HEK293 (cell line): ENCODE measurements at regions not wholly inside any gene's neighbourhood (a gene's known extent, or its start where the extent isn't known, plus 50 kb on each side); places are given as distances from the start of the nearest gene placed in this dataset.

Experiments
- CTCF ChIA-PET: fragments of 350-600 bp; formaldehyde crosslinking; extraction: SDS; loops from one replicate; lab custom pipeline; 2021; ENCODE audit warnings: antibody characterized with exemption; lab: Yijun Ruan, JAX
- POLR2A ChIA-PET: fragments of 300-600 bp; formaldehyde crosslinking; extraction: SDS; loops from one replicate; lab custom pipeline; 2020; ENCODE audit warnings: antibody characterized with exemption, inconsistent platforms; lab: Yijun Ruan, JAX
- H3K27ac ChIP-seq: fragments of 200-500 bp; sonication (Bioruptor generic); 2 replicates; pipeline ENCODE4 v1.5.1; 2014; ENCODE audit warnings: low read depth, low read length, control low read depth, inconsistent platforms; ENCODE audit errors: extremely low read depth
- H3K36me3 ChIP-seq, 2 experiments: fragments of 200-500 bp in 1 of 2; sonication (Bioruptor generic) in 1 of 2; 1 replicate in 1 of 2; 2 replicates in 1 of 2; pipeline ENCODE4 v1.5.1; 2014 to 2017; ENCODE audit warnings: inconsistent platforms in 2 of 2, low read length in 2 of 2; ENCODE audit not compliant: control insufficient read depth in 2 of 2, insufficient read depth in 1 of 2
- H3K4me1 ChIP-seq: fragments of 200-500 bp; sonication (Bioruptor generic); 2 replicates; pipeline ENCODE4 v1.5.1; 2014; ENCODE audit warnings: mild to moderate bottlenecking, low read length, inconsistent platforms; ENCODE audit not compliant: control insufficient read depth, insufficient read depth
- H3K4me3 ChIP-seq: 2 replicates; pipeline ENCODE4 v1.5.1; 2011; ENCODE audit warnings: low read depth, mild to moderate bottlenecking, control low read depth, low read length, moderate library complexity
- H3K9me3 ChIP-seq: fragments of 200-500 bp; sonication (Bioruptor generic); 2 replicates; pipeline ENCODE4 v1.5.1; 2014; ENCODE audit warnings: low read depth, low read length, inconsistent platforms; ENCODE audit not compliant: control insufficient read depth, insufficient read depth
- FEZF1 ChIP-seq: fragments of 450-650 bp; formaldehyde crosslinking; IDR thresholded peaks from 2 replicates; pipeline ENCODE4 v1.5.1; 2016; ENCODE audit warnings: missing biosample characterization, missing genetic modification characterization
- GLI4 ChIP-seq: fragments of 450-650 bp; formaldehyde crosslinking; IDR thresholded peaks from 2 replicates; pipeline ENCODE4 v1.5.1; 2016; ENCODE audit warnings: missing biosample characterization, missing genetic modification characterization
- MEIS1 ChIP-seq: sonication (generic); formaldehyde crosslinking; IDR thresholded peaks from 2 replicates; pipeline ENCODE4 v1.8.1; 2022; ENCODE audit warnings: missing genetic modification reagents, mild to moderate bottlenecking, borderline replicate concordance
- REPIN1 ChIP-seq: fragments of 450-650 bp; formaldehyde crosslinking; IDR thresholded peaks from 2 replicates; pipeline ENCODE4 v1.5.1; 2017; ENCODE audit warnings: missing biosample characterization, missing genetic modification characterization, low read depth
- ZNF16 ChIP-seq: fragments of 450-650 bp; formaldehyde crosslinking; IDR thresholded peaks from 2 replicates; pipeline ENCODE4 v1.5.1; 2016; ENCODE audit warnings: low read depth, missing biosample characterization, missing genetic modification characterization
- ZNF23 ChIP-seq: fragments of 450-650 bp; formaldehyde crosslinking; IDR thresholded peaks from 2 replicates; pipeline ENCODE4 v1.5.1; 2016; ENCODE audit warnings: missing biosample characterization, missing genetic modification characterization, borderline replicate concordance
- ZNF24 ChIP-seq: fragments of 450-650 bp; formaldehyde crosslinking; IDR thresholded peaks from 2 replicates; pipeline ENCODE4 v1.5.1; 2016; ENCODE audit warnings: missing biosample characterization, missing genetic modification characterization
- ZNF292 ChIP-seq: fragments of 450-650 bp; formaldehyde crosslinking; IDR thresholded peaks from 2 replicates; pipeline ENCODE4 v1.5.1; 2016; ENCODE audit warnings: low read depth, missing biosample characterization, missing genetic modification characterization, borderline replicate concordance
- ZNF311 ChIP-seq: fragments of 450-650 bp; formaldehyde crosslinking; IDR thresholded peaks from 2 replicates; pipeline ENCODE4 v1.5.1; 2017; ENCODE audit warnings: missing biosample characterization, missing genetic modification characterization, borderline replicate concordance
- ZNF423 ChIP-seq: fragments of 450-650 bp; formaldehyde crosslinking; IDR thresholded peaks from 2 replicates; pipeline ENCODE4 v1.5.1; 2016; ENCODE audit warnings: missing biosample characterization, missing genetic modification characterization
- ZNF791 ChIP-seq: fragments of 450-650 bp; formaldehyde crosslinking; IDR thresholded peaks from 2 replicates; pipeline ENCODE4 v1.5.1; 2016; ENCODE audit warnings: missing biosample characterization, missing genetic modification characterization
- ZNF830 ChIP-seq: fragments of 450-650 bp; IDR thresholded peaks from 2 replicates; pipeline ENCODE4 v1.5.0; 2018; ENCODE audit warnings: missing biosample characterization, missing genetic modification characterization, low read depth, mild to moderate bottlenecking, moderate library complexity
- TF ChIP-seq, protein P1 (sequence below): fragments of 450-650 bp; formaldehyde crosslinking; IDR thresholded peaks from 2 replicates; pipeline ENCODE4 v1.5.1; 2017; ENCODE audit warnings: missing biosample characterization, missing genetic modification characterization
- TF ChIP-seq, protein P2 (sequence below): fragments of 450-650 bp; formaldehyde crosslinking; IDR thresholded peaks from 2 replicates; pipeline ENCODE4 v1.5.1; 2016; ENCODE audit warnings: missing biosample characterization, missing genetic modification characterization
- TF ChIP-seq, protein P3 (sequence below): fragments of 450-650 bp; formaldehyde crosslinking; IDR thresholded peaks from 2 replicates; pipeline ENCODE4 v1.5.1; 2016; ENCODE audit warnings: missing biosample characterization, missing genetic modification characterization
- TF ChIP-seq, protein P4 (sequence below): fragments of 450-650 bp; IDR thresholded peaks from 2 replicates; pipeline ENCODE4 v1.5.1; 2018; ENCODE audit warnings: missing biosample characterization, missing genetic modification characterization
- TF ChIP-seq, protein P5 (sequence below): fragments of 450-650 bp; formaldehyde crosslinking; IDR thresholded peaks from 2 replicates; pipeline ENCODE4 v1.5.1; 2017; ENCODE audit warnings: missing biosample characterization, missing genetic modification characterization

DNA sequence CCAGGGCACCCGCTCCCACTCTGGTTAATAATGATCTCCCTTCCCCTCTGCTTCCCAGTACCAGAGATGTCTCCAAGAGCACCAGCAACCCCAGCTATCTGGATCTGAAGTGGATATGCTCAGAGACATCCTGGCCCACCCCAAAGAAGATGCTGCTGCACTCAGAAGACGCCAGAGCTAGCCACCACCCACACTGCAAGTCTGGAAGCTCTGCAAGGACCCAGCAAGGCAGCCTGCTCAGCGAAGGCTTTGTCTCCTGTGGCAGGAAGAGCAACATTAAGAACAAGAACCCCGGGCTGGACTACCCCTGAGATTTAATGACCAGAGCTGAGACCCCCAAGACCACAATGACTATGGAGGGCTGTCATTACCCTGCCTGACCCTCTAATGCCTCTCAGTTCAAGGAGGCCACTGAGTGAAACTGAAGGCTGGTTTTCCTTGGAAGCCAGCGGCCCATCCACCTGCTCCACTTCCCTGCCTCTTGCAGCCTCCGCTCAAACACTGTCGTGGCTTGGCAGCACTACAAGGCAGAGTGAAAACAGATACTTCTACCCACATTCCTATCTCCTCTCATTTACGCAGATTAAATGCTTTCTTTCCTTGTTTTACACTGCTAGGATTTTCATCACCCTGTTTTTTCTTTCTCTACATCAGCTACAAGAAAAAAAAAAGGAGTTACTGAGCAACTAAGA is 202.2 kb downstream of the SNX10 start:
- Histone ChIP-seq H3K4me3 (no peak overlapping the region), H3K36me3 (no peaks in the 10 kb centered on the region), H3K4me1 (peaks cover 27% of the 10 kb centered on the region), H3K9me3 (no peaks in the 10 kb centered on the region), H3K27ac (no peak overlapping the region)
- TF ChIP-seq, protein P1, sequence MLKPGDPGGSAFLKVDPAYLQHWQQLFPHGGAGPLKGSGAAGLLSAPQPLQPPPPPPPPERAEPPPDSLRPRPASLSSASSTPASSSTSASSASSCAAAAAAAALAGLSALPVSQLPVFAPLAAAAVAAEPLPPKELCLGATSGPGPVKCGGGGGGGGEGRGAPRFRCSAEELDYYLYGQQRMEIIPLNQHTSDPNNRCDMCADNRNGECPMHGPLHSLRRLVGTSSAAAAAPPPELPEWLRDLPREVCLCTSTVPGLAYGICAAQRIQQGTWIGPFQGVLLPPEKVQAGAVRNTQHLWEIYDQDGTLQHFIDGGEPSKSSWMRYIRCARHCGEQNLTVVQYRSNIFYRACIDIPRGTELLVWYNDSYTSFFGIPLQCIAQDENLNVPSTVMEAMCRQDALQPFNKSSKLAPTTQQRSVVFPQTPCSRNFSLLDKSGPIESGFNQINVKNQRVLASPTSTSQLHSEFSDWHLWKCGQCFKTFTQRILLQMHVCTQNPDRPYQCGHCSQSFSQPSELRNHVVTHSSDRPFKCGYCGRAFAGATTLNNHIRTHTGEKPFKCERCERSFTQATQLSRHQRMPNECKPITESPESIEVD (tag by site-specific recombination): peak; percentile 28; the same call in 1 of the 2 replicates
- TF ChIP-seq, protein P2, sequence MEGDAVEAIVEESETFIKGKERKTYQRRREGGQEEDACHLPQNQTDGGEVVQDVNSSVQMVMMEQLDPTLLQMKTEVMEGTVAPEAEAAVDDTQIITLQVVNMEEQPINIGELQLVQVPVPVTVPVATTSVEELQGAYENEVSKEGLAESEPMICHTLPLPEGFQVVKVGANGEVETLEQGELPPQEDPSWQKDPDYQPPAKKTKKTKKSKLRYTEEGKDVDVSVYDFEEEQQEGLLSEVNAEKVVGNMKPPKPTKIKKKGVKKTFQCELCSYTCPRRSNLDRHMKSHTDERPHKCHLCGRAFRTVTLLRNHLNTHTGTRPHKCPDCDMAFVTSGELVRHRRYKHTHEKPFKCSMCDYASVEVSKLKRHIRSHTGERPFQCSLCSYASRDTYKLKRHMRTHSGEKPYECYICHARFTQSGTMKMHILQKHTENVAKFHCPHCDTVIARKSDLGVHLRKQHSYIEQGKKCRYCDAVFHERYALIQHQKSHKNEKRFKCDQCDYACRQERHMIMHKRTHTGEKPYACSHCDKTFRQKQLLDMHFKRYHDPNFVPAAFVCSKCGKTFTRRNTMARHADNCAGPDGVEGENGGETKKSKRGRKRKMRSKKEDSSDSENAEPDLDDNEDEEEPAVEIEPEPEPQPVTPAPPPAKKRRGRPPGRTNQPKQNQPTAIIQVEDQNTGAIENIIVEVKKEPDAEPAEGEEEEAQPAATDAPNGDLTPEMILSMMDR (tag by site-specific recombination): no peak
- TF ChIP-seq FEZF1 (tag by site-specific recombination): peak; percentile 53
- ChIA-PET CTCF (interaction anchor here (0.7 to 1.6 kb wide), 4 partner anchors 18 to 147 kb away, joined by 3 to 4 read pairs (median 4); no protein-coding TSS in a partner anchor), POLR2A (no interaction called here)

DNA sequence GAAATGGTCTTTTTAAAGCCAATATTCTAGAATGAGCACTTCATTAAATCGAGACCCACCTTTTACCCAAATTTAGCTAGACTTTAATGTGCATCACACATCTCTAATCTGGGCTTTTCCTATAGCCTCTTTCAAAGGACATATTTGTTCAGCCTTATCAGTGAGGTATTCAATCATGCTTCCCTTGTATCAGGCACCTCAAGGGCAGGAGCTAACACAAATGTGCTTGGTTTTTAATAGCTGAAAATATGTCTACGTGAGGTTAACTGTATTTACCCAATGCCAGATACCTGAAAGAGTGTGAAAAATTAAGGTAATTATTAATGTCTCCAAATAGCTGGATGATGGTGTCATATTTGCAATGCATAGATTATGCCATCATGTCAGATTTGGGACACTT is 203.9 kb downstream of the SNX10 start:
- CTCF ChIA-PET: interaction anchor here (0.6 to 1.4 kb wide), 4 partner anchors 9 to 540 kb away, joined by 3 to 5 read pairs (median 3); no protein-coding TSS in a partner anchor

More for the DNA sequence above, 203.9 kb downstream of the SNX10 start:
- POLR2A ChIA-PET: no interaction called here
- Histone ChIP-seq H3K9me3 (no peaks in the 10 kb centered on the region), H3K4me1 (peaks cover 14% of the 10 kb centered on the region), H3K36me3 (no peaks in the 10 kb centered on the region), H3K4me3 (no peak overlapping the region), H3K27ac (no peak overlapping the region)
- no peak for TF ChIP-seq GLI4 (tag by site-specific recombination)
- TF ChIP-seq ZNF23 (tag by site-specific recombination): no peak
- TF ChIP-seq ZNF292 (tag by site-specific recombination): no peak
- no peak for TF ChIP-seq ZNF24 (tag by site-specific recombination)
- TF ChIP-seq, protein P3, sequence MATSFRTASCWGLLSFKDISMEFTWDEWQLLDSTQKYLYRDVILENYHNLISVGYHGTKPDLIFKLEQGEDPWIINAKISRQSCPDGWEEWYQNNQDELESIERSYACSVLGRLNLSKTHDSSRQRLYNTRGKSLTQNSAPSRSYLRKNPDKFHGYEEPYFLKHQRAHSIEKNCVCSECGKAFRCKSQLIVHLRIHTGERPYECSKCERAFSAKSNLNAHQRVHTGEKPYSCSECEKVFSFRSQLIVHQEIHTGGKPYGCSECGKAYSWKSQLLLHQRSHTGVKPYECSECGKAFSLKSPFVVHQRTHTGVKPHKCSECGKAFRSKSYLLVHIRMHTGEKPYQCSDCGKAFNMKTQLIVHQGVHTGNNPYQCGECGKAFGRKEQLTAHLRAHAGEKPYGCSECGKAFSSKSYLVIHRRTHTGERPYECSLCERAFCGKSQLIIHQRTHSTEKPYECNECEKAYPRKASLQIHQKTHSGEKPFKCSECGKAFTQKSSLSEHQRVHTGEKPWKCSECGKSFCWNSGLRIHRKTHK (tag by site-specific recombination): no peak
- TF ChIP-seq ZNF311: no peak
- no peak for TF ChIP-seq ZNF16 (tag by site-specific recombination)
- no peak for TF ChIP-seq ZNF791
- TF ChIP-seq REPIN1: no peak
- TF ChIP-seq, protein P4, sequence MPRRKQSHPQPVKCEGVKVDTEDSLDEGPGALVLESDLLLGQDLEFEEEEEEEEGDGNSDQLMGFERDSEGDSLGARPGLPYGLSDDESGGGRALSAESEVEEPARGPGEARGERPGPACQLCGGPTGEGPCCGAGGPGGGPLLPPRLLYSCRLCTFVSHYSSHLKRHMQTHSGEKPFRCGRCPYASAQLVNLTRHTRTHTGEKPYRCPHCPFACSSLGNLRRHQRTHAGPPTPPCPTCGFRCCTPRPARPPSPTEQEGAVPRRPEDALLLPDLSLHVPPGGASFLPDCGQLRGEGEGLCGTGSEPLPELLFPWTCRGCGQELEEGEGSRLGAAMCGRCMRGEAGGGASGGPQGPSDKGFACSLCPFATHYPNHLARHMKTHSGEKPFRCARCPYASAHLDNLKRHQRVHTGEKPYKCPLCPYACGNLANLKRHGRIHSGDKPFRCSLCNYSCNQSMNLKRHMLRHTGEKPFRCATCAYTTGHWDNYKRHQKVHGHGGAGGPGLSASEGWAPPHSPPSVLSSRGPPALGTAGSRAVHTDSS (tag by site-specific recombination): no peak
- TF ChIP-seq, protein P5, sequence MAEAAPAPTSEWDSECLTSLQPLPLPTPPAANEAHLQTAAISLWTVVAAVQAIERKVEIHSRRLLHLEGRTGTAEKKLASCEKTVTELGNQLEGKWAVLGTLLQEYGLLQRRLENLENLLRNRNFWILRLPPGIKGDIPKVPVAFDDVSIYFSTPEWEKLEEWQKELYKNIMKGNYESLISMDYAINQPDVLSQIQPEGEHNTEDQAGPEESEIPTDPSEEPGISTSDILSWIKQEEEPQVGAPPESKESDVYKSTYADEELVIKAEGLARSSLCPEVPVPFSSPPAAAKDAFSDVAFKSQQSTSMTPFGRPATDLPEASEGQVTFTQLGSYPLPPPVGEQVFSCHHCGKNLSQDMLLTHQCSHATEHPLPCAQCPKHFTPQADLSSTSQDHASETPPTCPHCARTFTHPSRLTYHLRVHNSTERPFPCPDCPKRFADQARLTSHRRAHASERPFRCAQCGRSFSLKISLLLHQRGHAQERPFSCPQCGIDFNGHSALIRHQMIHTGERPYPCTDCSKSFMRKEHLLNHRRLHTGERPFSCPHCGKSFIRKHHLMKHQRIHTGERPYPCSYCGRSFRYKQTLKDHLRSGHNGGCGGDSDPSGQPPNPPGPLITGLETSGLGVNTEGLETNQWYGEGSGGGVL (tag by site-specific recombination): no peak
- no peak for TF ChIP-seq ZNF830
- no peak for TF ChIP-seq MEIS1 (CRISPR knock-in tag)
- no peak for TF ChIP-seq ZNF423 (tag by site-specific recombination)
